HS-5 (cell line): ENCODE measurements at regions not wholly inside any gene's neighbourhood (a gene's known extent, or its start where the extent isn't known, plus 50 kb on each side); places are given as distances from the start of the nearest gene placed in this dataset.
"Not testable (repeated sequence)": the region's sequence is repeated elsewhere in the genome, so short reads cannot be mapped to it uniquely, and the experiment has no call there.

ENCODE experiments used
- DNase-seq: peaks from one replicate; pipeline ENCODE4 v3.0.0-alpha.2; 2012; ENCODE audit warnings: low read depth

- no peak for DNase-seq
These were observed 260.5 kb upstream of the ADGRL2 start for GRCh38 chr1:81540216-81540615.

GRCh38 chr1:81529014-81529413, 271.7 kb upstream of the ADGRL2 start:
- no peak for DNase-seq

GRCh38 chr1:81525085-81525484, 275.6 kb upstream of the ADGRL2 start:
- no peak for DNase-seq

- no peak for DNase-seq
These were observed 280.7 kb upstream of the ADGRL2 start for GRCh38 chr1:81519987-81520386.

- no peak for DNase-seq
These were observed 282.7 kb upstream of the ADGRL2 start for GRCh38 chr1:81517987-81518386.

- no peak for DNase-seq
These were observed 286.9 kb upstream of the ADGRL2 start for GRCh38 chr1:81513796-81514354.

GRCh38 chr1:81512252-81513003, 288.3 kb upstream of the ADGRL2 start:
- no peak for DNase-seq

- no peak for DNase-seq
These were observed 289.5 kb upstream of the ADGRL2 start for GRCh38 chr1:81511281-81511680.

- DNase-seq, result no peak
These were observed 290.0 kb upstream of the ADGRL2 start for GRCh38 chr1:81510701-81511100.

GRCh38 chr1:81509594-81509993, 291.1 kb upstream of the ADGRL2 start:
- no peak for DNase-seq

GRCh38 chr1:81506699-81507098, 294.0 kb upstream of the ADGRL2 start:
- DNase-seq, result no peak

GRCh38 chr1:81505831-81506230, 294.9 kb upstream of the ADGRL2 start:
- DNase-seq, result no peak

- DNase-seq, result not testable (repeated sequence)
These were observed 295.9 kb upstream of the ADGRL2 start for GRCh38 chr1:81504820-81505219.

- DNase-seq, result not testable (repeated sequence)
These were observed 298.0 kb upstream of the ADGRL2 start for GRCh38 chr1:81502705-81503104.

- not testable (repeated sequence) for DNase-seq
These were observed 299.2 kb upstream of the ADGRL2 start for GRCh38 chr1:81501485-81501884.

GRCh38 chr1:81499487-81499886, 301.2 kb upstream of the ADGRL2 start:
- no peak for DNase-seq

- DNase-seq, result no peak
These were observed 302.0 kb upstream of the ADGRL2 start for GRCh38 chr1:81498471-81499462.

GRCh38 chr1:81496349-81496748, 304.4 kb upstream of the ADGRL2 start:
- DNase-seq, result no peak

GRCh38 chr1:81493102-81493869, 307.4 kb upstream of the ADGRL2 start:
- no peak for DNase-seq

- no peak for DNase-seq
These were observed 308.1 kb upstream of the ADGRL2 start for GRCh38 chr1:81492628-81493027.

GRCh38 chr1:81490614-81491013, 310.1 kb upstream of the ADGRL2 start:
- no peak for DNase-seq

GRCh38 chr1:81489372-81489934, 311.3 kb upstream of the ADGRL2 start:
- DNase-seq, result no peak
